ENCODE measurements at regions not wholly inside any gene's neighbourhood (a gene's known extent, or its start where the extent isn't known, plus 50 kb on each side); places are given as distances from the start of the nearest gene placed in this dataset.

GRCh38 chr3:139263798-139264197 lies 80.0 kb upstream of the MRPS22 start:
- TF ChIP-seq TAF1 (IDR thresholded peaks at IDR 0.05; ENCODE audit: borderline replicate concordance, low read depth, low read length) (no peak), POLR2AphosphoS5 (IDR thresholded peaks at IDR 0.05; ENCODE audit: low read depth, low read length) (no peak), POLR2A (IDR thresholded peaks at IDR 0.05; ENCODE audit: low read depth, low read length) (no peak)

Measured in GM12892 (cell line).